IMR-90 (cell line): ENCODE measurements at regions not wholly inside any gene's neighbourhood (a gene's known extent, or its start where the extent isn't known, plus 50 kb on each side); places are given as distances from the start of the nearest gene placed in this dataset.

ENCODE experiments used
- ATAC-seq: fragments of 200-7000 bp; cut with Tn5 transposase; 2 replicates; pipeline ENCODE4 v1.9.1; 2020; ENCODE audit warnings: low read depth, mild to moderate bottlenecking, moderate library complexity
- BruUV-seq: library from RNA; stranded (reverse); fragments of 400-500 nt; replicated peaks from 2 replicates; lab custom pipeline; 2021; lab: Mats Ljungman, UMichigan
- CTCF ChIA-PET: fragments of 300-600 bp; formaldehyde crosslinking; extraction: SDS; loops from one replicate; lab custom pipeline; 2021; ENCODE audit warnings: antibody characterized with exemption; lab: Yijun Ruan, JAX
- POLR2A ChIA-PET: fragments of 300-600 bp; sonication (Branson Sonifier 250); formaldehyde crosslinking; loops from one replicate; lab custom pipeline; 2022; ENCODE audit warnings: antibody characterized with exemption; ENCODE audit not compliant: unreplicated experiment; lab: Charles Lee
- DNase-seq: peaks from one replicate; pipeline ENCODE4 v3.0.0; 2013
- H2AFZ ChIP-seq: replicated peaks from 2 replicates; pipeline ENCODE3; 2013; ENCODE audit warnings: low read length, mild to moderate bottlenecking; ENCODE audit not compliant: poor library complexity
- H2AK5ac ChIP-seq: 2 replicates; pipeline ENCODE4 v1.6.1; 2013; ENCODE audit warnings: low read depth, low read length, inconsistent platforms
- H2AK9ac ChIP-seq: replicated peaks from 2 replicates; pipeline ENCODE3; 2013; ENCODE audit warnings: mild to moderate bottlenecking, low read depth, low read length, moderate library complexity; ENCODE audit not compliant: poor library complexity
- H2BK120ac ChIP-seq: 2 replicates; pipeline ENCODE4 v1.6.1; 2013; ENCODE audit warnings: low read depth, low read length, inconsistent platforms
- H2BK15ac ChIP-seq: 3 replicates; pipeline ENCODE4 v1.6.1; 2013; ENCODE audit warnings: low read depth, low read length, inconsistent platforms
- H2BK20ac ChIP-seq: 2 replicates; pipeline ENCODE4 v1.6.1; 2013; ENCODE audit warnings: low read depth, mild to moderate bottlenecking, inconsistent platforms, low read length, moderate library complexity
- H2BK5ac ChIP-seq: 2 replicates; pipeline ENCODE4 v1.6.1; 2013; ENCODE audit warnings: mild to moderate bottlenecking, low read depth, low read length, inconsistent platforms; ENCODE audit not compliant: poor library complexity, severe bottlenecking
- H3K14ac ChIP-seq: replicated peaks from 2 replicates; pipeline ENCODE4 v1.6.1; 2013; ENCODE audit warnings: low read depth, low read length, inconsistent platforms
- H3K18ac ChIP-seq: 2 replicates; pipeline ENCODE4 v1.6.1; 2013; ENCODE audit warnings: low read depth, low read length, control low read depth
- H3K23ac ChIP-seq: 2 replicates; pipeline ENCODE4 v1.6.1; 2013; ENCODE audit warnings: low read depth, low read length, inconsistent platforms
- H3K27ac ChIP-seq: 2 replicates; pipeline ENCODE4 v1.5.1; 2013; ENCODE audit warnings: mild to moderate bottlenecking, control low read depth, low read length; ENCODE audit not compliant: insufficient read depth
- H3K27me3 ChIP-seq: 2 replicates; pipeline ENCODE4 v1.6.1; 2013; ENCODE audit warnings: low read length; ENCODE audit not compliant: control insufficient read depth, insufficient read depth
- H3K36me3 ChIP-seq: 2 replicates; pipeline ENCODE4 v1.6.1; 2013; ENCODE audit warnings: low read length, mixed read lengths; ENCODE audit not compliant: control insufficient read depth, insufficient read depth
- H3K4ac ChIP-seq: 2 replicates; pipeline ENCODE4 v1.6.1; 2013; ENCODE audit warnings: low read depth, low read length, inconsistent platforms
- H3K4me1 ChIP-seq: 2 replicates; pipeline ENCODE4 v1.6.1; 2013; ENCODE audit warnings: low read length, mixed read lengths; ENCODE audit not compliant: control insufficient read depth, insufficient read depth
- H3K4me2 ChIP-seq: 2 replicates; pipeline ENCODE4 v1.6.1; 2013; ENCODE audit warnings: low read depth, mild to moderate bottlenecking, control low read depth, low read length, moderate library complexity
- H3K4me3 ChIP-seq: 2 replicates; pipeline ENCODE4 v1.5.1; 2013; ENCODE audit warnings: low read depth, mild to moderate bottlenecking, control low read depth, low read length, moderate library complexity; ENCODE audit not compliant: insufficient read depth
- H3K56ac ChIP-seq: 2 replicates; pipeline ENCODE4 v1.6.1; 2013; ENCODE audit warnings: low read length, inconsistent platforms; ENCODE audit not compliant: insufficient read depth; ENCODE audit errors: extremely low read depth
- H3K79me1 ChIP-seq, 2 experiments: 2 replicates each; pipeline ENCODE4 v1.6.1; 2013; ENCODE audit warnings: low read length in 2 of 2, inconsistent platforms in 1 of 2, low read depth in 1 of 2
- H3K9ac ChIP-seq: 2 replicates; pipeline ENCODE4 v1.6.1; 2013; ENCODE audit warnings: low read depth, low read length, control low read depth
- H3K9me1 ChIP-seq: 2 replicates; pipeline ENCODE4 v1.6.1; 2013; ENCODE audit warnings: low read length, inconsistent platforms; ENCODE audit not compliant: insufficient read depth
- H3K9me3 ChIP-seq: 2 replicates; pipeline ENCODE4 v1.6.1; 2013; ENCODE audit warnings: low read length; ENCODE audit not compliant: control insufficient read depth, insufficient read depth
- H4K20me1 ChIP-seq: 2 replicates; pipeline ENCODE4 v1.6.1; 2013; ENCODE audit warnings: low read length, inconsistent platforms; ENCODE audit not compliant: insufficient read depth
- H4K5ac ChIP-seq: 2 replicates; pipeline ENCODE4 v1.6.1; 2013; ENCODE audit warnings: mild to moderate bottlenecking, low read depth, low read length, control low read depth
- H4K8ac ChIP-seq, 2 experiments: 2 replicates each; pipeline ENCODE4 v1.6.1; 2013; ENCODE audit warnings: low read depth in 2 of 2, low read length in 2 of 2, control low read depth in 1 of 2, inconsistent platforms in 1 of 2
- H4K91ac ChIP-seq: 2 replicates; pipeline ENCODE4 v1.6.1; 2013; ENCODE audit warnings: low read depth, low read length, inconsistent platforms; ENCODE audit not compliant: insufficient read depth
- BHLHE40 ChIP-seq: fragments of 150-350 bp; IDR thresholded peaks from 2 replicates; pipeline ENCODE4 v1.6.1; 2016; ENCODE audit warnings: mild to moderate bottlenecking, low read depth, low read length
- CEBPB ChIP-seq: IDR thresholded peaks from 2 replicates; pipeline ENCODE4 v1.6.1; 2012; ENCODE audit warnings: low read depth, low read length, improper control_type of control experiment
- CHD1 ChIP-seq: IDR thresholded peaks from 2 replicates; pipeline ENCODE4 v1.6.1; 2012; ENCODE audit warnings: low read depth, low read length, improper control_type of control experiment
- CTCF ChIP-seq: conservative IDR thresholded peaks from 2 replicates; pipeline ENCODE4 v1.5.1; 2012; ENCODE audit warnings: mild to moderate bottlenecking, low read depth, low read length, improper control_type of control experiment
- ELK1 ChIP-seq: fragments of 150-350 bp; IDR thresholded peaks from 2 replicates; pipeline ENCODE4 v1.6.1; 2016; ENCODE audit warnings: low read depth, mild to moderate bottlenecking, low read length, moderate library complexity, borderline replicate concordance
- FOS ChIP-seq: fragments of 150-350 bp; IDR thresholded peaks from 2 replicates; pipeline ENCODE4 v1.6.1; 2016; ENCODE audit warnings: low read depth, low read length
- MAFK ChIP-seq: IDR thresholded peaks from 2 replicates; pipeline ENCODE4 v1.6.1; 2012; ENCODE audit warnings: low read depth, low read length, improper control_type of control experiment
- MAZ ChIP-seq: IDR thresholded peaks from 2 replicates; pipeline ENCODE4 v1.6.1; 2012; ENCODE audit warnings: low read depth, mild to moderate bottlenecking, low read length, improper control_type of control experiment, moderate library complexity, borderline replicate concordance
- MXI1 ChIP-seq: IDR thresholded peaks from 2 replicates; pipeline ENCODE4 v1.6.1; 2012; ENCODE audit warnings: low read depth, mild to moderate bottlenecking, low read length, moderate library complexity, borderline replicate concordance
- NFE2L2 ChIP-seq: fragments of 150-350 bp; IDR thresholded peaks from 2 replicates; pipeline ENCODE4 v1.6.1; 2016; ENCODE audit warnings: low read depth, mild to moderate bottlenecking, low read length
- POLR2A ChIP-seq: IDR thresholded peaks from 2 replicates; pipeline ENCODE4 v1.6.1; 2012; ENCODE audit warnings: mild to moderate bottlenecking, low read depth, low read length
- RAD21 ChIP-seq: IDR thresholded peaks from 2 replicates; pipeline ENCODE4 v1.6.1; 2012; ENCODE audit warnings: low read length, improper control_type of control experiment
- RCOR1 ChIP-seq: IDR thresholded peaks from 2 replicates; pipeline ENCODE4 v1.6.1; 2012; ENCODE audit warnings: mild to moderate bottlenecking, low read length, improper control_type of control experiment; ENCODE audit not compliant: insufficient replicate concordance
- RFX5 ChIP-seq: IDR thresholded peaks from 2 replicates; pipeline ENCODE4 v1.8.0; 2012; ENCODE audit warnings: low read depth, mild to moderate bottlenecking, low read length, moderate library complexity
- SMC3 ChIP-seq: fragments of 150-350 bp; IDR thresholded peaks from 2 replicates; pipeline ENCODE4 v1.6.1; 2016; ENCODE audit warnings: low read depth, mild to moderate bottlenecking, antibody characterized with exemption, low read length, moderate library complexity
- USF2 ChIP-seq: fragments of 150-350 bp; IDR thresholded peaks from 2 replicates; pipeline ENCODE4 v1.6.1; 2017; ENCODE audit warnings: mild to moderate bottlenecking, antibody characterized with exemption, low read length, low read depth
- WGBS, 2 experiments: methylation state at CpG; one replicate each; pipeline versions ENCODE4 v1.1.5 to v1.1.7; 2013; ENCODE audit warnings: missing lambda C conversion rate in 2 of 2; ENCODE audit not compliant: insufficient read length in 1 of 2; ENCODE audit errors: extremely low coverage in 2 of 2; 5-methylcytosine and 5-hydroxymethylcytosine counted together
- dilution Hi-C: fragments of 300-500 bp; cut with HindIII; formaldehyde crosslinking; loops from one replicate; pipeline ENCODE4 v1.14.3; 2018; ENCODE audit warnings: low sequenced_read_pairs; ENCODE audit not compliant: unreplicated experiment
- in situ Hi-C: fragments of 300-500 bp; cut with MboI; formaldehyde crosslinking; loops from 3 replicates; pipeline ENCODE4 v1.14.3; 2019; ENCODE audit warnings: low sequenced_read_pairs, inconsistent platforms, mixed read lengths
- intact Hi-C: fragments of 100-400 bp; cut with micrococcal nuclease; formaldehyde crosslinking; loops from 2 replicates; pipeline ENCODE4 v1.10.0; 2022

- no peak overlapping the region for H4K5ac ChIP-seq
- no peak for ATAC-seq
Observed at GRCh38 chrX:148422526-148422925, 77.9 kb upstream of the AFF2 start.

More at GRCh38 chrX:148422526-148422925, 77.9 kb upstream of the AFF2 start:
- Histone ChIP-seq H2BK15ac (no peak overlapping the region), H2AFZ (no peak overlapping the region), H3K9ac (no peak overlapping the region), H4K8ac (no peak overlapping the region), H4K91ac (no peak overlapping the region), H3K4me3 (no peak overlapping the region), H3K18ac (no peak overlapping the region), H4K20me1 (no peaks in the 10 kb centered on the region), H2BK120ac (no peak overlapping the region), H3K23ac (no peak overlapping the region), H3K9me1 (no peaks in the 10 kb centered on the region), H2AK9ac (no peak overlapping the region), H3K4me2 (no peak overlapping the region), H2AK5ac (no peak overlapping the region), H3K27ac (no peak overlapping the region), H3K79me1 (no peaks in the 10 kb centered on the region), H3K9me3 (no peaks in the 10 kb centered on the region), H3K14ac (no peak overlapping the region), H3K36me3 (no peaks in the 10 kb centered on the region), H2BK20ac (no peak overlapping the region), H3K27me3 (no peaks in the 10 kb centered on the region), H3K56ac (no peak overlapping the region), H3K4me1 (no peaks in the 10 kb centered on the region), H3K4ac (no peak overlapping the region), H2BK5ac (no peak overlapping the region)
- in situ Hi-C loops (no loop called here), dilution Hi-C loops (no loop called here), intact Hi-C loops (no loop called here)
- WGBS, 2 experiments: 83% methylated on average over 1 of the region's 4 CpGs; no CpG with 5 or more reads in 1 of the 2 experiments
- POLR2A ChIA-PET: no interaction called here
- DNase-seq: no peak
- no TSS peak for BruUV-seq
- CTCF ChIA-PET: no interaction called here
- TF ChIP-seq RAD21 (no peak), SMC3 (no peak), CEBPB (no peak), BHLHE40 (no peak), NFE2L2 (no peak), CHD1 (no peak), MAZ (no peak), USF2 (no peak), POLR2A (no peak), CTCF (no peak), FOS (no peak), RCOR1 (no peak), RFX5 (no peak), MXI1 (no peak), MAFK (no peak), ELK1 (no peak)
